HG03139 (cell line): ENCODE measurements at regions not wholly inside any gene's neighbourhood (a gene's known extent, or its start where the extent isn't known, plus 50 kb on each side); places are given as distances from the start of the nearest gene placed in this dataset.

Source experiments
- ATAC-seq: cut with Tn5 transposase; IDR thresholded peaks from one replicate; pipeline ENCODE4 v1.9.1; 2021; ENCODE audit not compliant: unreplicated experiment

GRCh38 chr1:112788561-112788960, 73.4 kb upstream of the PPM1J start:
- ATAC-seq: no peak

GRCh38 chr1:112788054-112788453, 72.9 kb upstream of the PPM1J start:
- no peak for ATAC-seq

GRCh38 chr1:112783059-112783458, 67.9 kb upstream of the PPM1J start:
- ATAC-seq: no peak

- ATAC-seq: no peak
Observed at GRCh38 chr1:112779665-112780526, 64.8 kb upstream of the PPM1J start.

GRCh38 chr1:112778137-112778536, 63.0 kb upstream of the PPM1J start:
- no peak for ATAC-seq

GRCh38 chr1:112776688-112777087, 61.6 kb upstream of the PPM1J start:
- ATAC-seq: no peak

GRCh38 chr1:112772781-112773180, 57.6 kb upstream of the PPM1J start:
- ATAC-seq: no peak

GRCh38 chr1:112770724-112771123, 55.6 kb upstream of the PPM1J start:
- no peak for ATAC-seq

GRCh38 chr1:112769611-112770010, 54.5 kb upstream of the PPM1J start:
- no peak for ATAC-seq

GRCh38 chr1:112767646-112768045, 52.5 kb upstream of the PPM1J start:
- no peak for ATAC-seq
